K562 (cell line): ENCODE measurements at regions not wholly inside any gene's neighbourhood (a gene's known extent, or its start where the extent isn't known, plus 50 kb on each side); places are given as distances from the start of the nearest gene placed in this dataset.

ENCODE experiments used
- ATF2 ChIP-seq: sonication (generic); formaldehyde crosslinking; IDR thresholded peaks from 2 replicates; pipeline ENCODE4 v1.8.1; 2022; ENCODE audit warnings: missing genetic modification reagents
- ATF3 ChIP-seq, 2 experiments: fragments of 450-650 bp in 1 of 2; sonication (generic) in 1 of 2; formaldehyde crosslinking in 1 of 2; IDR thresholded peaks in 1 of 2; conservative IDR thresholded peaks in 1 of 2; 2 replicates each; pipeline versions ENCODE4 v1.6.1 to v1.8.1; 2016 to 2023; ENCODE audit warnings: mild to moderate bottlenecking in 2 of 2, moderate library complexity in 2 of 2, inconsistent platforms in 1 of 2, missing genetic modification reagents in 1 of 2
- BRCA1 ChIP-seq, 2 experiments: fragments of 450-650 bp in 1 of 2; sonication (generic) in 1 of 2; formaldehyde crosslinking in 1 of 2; IDR thresholded peaks; 2 replicates each; pipeline versions ENCODE4 v1.5.0 to v1.6.1; 2017 to 2020; ENCODE audit warnings: mild to moderate bottlenecking in 1 of 2, missing genetic modification reagents in 1 of 2
- CREBBP ChIP-seq: IDR thresholded peaks from one replicate; pipeline ENCODE4 v1.6.1; 2012; ENCODE audit warnings: low read depth, mild to moderate bottlenecking, control low read depth, inconsistent platforms, low read length
- HIVEP1 ChIP-seq: fragments of 250-450 bp; sonication (Bioruptor Pico); IDR thresholded peaks from 2 replicates; pipeline ENCODE4 v1.4.0; 2020; ENCODE audit warnings: mild to moderate bottlenecking
- JUNB ChIP-seq: fragments of 450-650 bp; formaldehyde crosslinking; conservative IDR thresholded peaks from 2 replicates; pipeline ENCODE4 v1.4.0; 2020; ENCODE audit warnings: mild to moderate bottlenecking
- MTA3 ChIP-seq: fragments of 450-650 bp; formaldehyde crosslinking; IDR thresholded peaks from 2 replicates; pipeline ENCODE4 v1.6.1; 2017; ENCODE audit warnings: mild to moderate bottlenecking, borderline replicate concordance
- NRF1 ChIP-seq, 2 experiments: fragments of 450-650 bp; IDR thresholded peaks in 1 of 2; conservative IDR thresholded peaks in 1 of 2; 2 replicates each; pipeline ENCODE4 v1.6.1; 2014; ENCODE audit warnings: mild to moderate bottlenecking in 2 of 2
- SMAD3 ChIP-seq: fragments of 450-650 bp; formaldehyde crosslinking; conservative IDR thresholded peaks from 2 replicates; pipeline ENCODE4 v1.4.0; 2020; ENCODE audit warnings: mild to moderate bottlenecking
- SMARCA4 ChIP-seq: fragments of 450-650 bp; IDR thresholded peaks from 2 replicates; pipeline ENCODE4 v1.6.1; 2016
- ZBED1 ChIP-seq: IDR thresholded peaks from 2 replicates; pipeline ENCODE4 v1.6.1; 2014
- ZBTB2 ChIP-seq: fragments of 450-650 bp; IDR thresholded peaks from 2 replicates; pipeline ENCODE4 v1.6.1; 2016; ENCODE audit warnings: antibody characterized with exemption
- ZNF407 ChIP-seq: fragments of 450-650 bp; IDR thresholded peaks from 2 replicates; pipeline ENCODE4 v1.6.1; 2016; ENCODE audit warnings: low read depth
- ZNF609 ChIP-seq: sonication (generic); formaldehyde crosslinking; IDR thresholded peaks from 2 replicates; pipeline ENCODE4 v1.8.1; 2023; ENCODE audit warnings: missing genetic modification reagents, mild to moderate bottlenecking, borderline replicate concordance

- no peak for TF ChIP-seq NRF1 (conservative IDR thresholded peaks at IDR 0.05 in 1 of 2, IDR thresholded peaks at IDR 0.05 in 1 of 2)
- no peak for TF ChIP-seq ZNF609 (CRISPR knock-in tag)
- TF ChIP-seq ATF3 (IDR thresholded peaks at IDR 0.05), result no peak
- no peak for TF ChIP-seq ATF3 (CRISPR knock-in tag; conservative IDR thresholded peaks at IDR 0.05)
- TF ChIP-seq ZBED1, result no peak
- TF ChIP-seq ZNF407, result no peak
- no peak for TF ChIP-seq MTA3
- TF ChIP-seq JUNB, result no peak
- no peak for TF ChIP-seq SMAD3
- TF ChIP-seq SMARCA4, result no peak
- TF ChIP-seq ZBTB2, result no peak
- no peak for TF ChIP-seq BRCA1 (IDR thresholded peaks at IDR 0.05)
- no peak for TF ChIP-seq BRCA1 (CRISPR knock-in tag; IDR thresholded peaks at IDR 0.05)
- no peak for TF ChIP-seq HIVEP1
- no peak for TF ChIP-seq CREBBP
- no peak for TF ChIP-seq ATF2 (CRISPR knock-in tag)
Observed at GRCh38 chr2:153604133-153604532, 125.6 kb upstream of the RPRM start.
